M059J (cell line): ENCODE measurements at regions not wholly inside any gene's neighbourhood (a gene's known extent, or its start where the extent isn't known, plus 50 kb on each side); places are given as distances from the start of the nearest gene placed in this dataset.
"Not testable (repeated sequence)": the region's sequence is repeated elsewhere in the genome, so short reads cannot be mapped to it uniquely, and the experiment has no call there.

Experiments used
- DNase-seq: peaks from one replicate; pipeline ENCODE4 v3.0.0-alpha.2; 2012; ENCODE audit warnings: low read depth

DNA sequence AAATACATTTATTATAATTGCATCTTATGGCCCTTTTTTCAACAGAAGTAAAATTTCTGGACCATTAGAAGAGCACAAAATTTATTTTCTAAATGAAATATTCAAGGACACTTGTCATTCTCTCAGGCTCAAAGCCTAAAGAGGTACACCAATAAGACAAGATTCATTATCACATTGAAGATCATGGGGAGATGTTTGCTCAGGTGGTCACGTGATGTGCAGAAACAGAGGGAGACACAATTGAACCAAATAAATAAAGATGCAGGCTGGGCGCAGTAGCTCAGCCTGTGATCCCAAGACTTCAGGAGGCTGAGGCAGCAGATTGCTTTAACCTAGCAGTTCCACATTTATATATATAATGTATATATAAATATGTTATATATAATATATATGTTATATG, 53.2 kb upstream of the TMEM254 start:
- no peak for DNase-seq

- DNase-seq = not testable (repeated sequence)
These were observed 56.0 kb upstream of the TMEM254 start for GRCh38 chr10:80022408-80023001.

DNA sequence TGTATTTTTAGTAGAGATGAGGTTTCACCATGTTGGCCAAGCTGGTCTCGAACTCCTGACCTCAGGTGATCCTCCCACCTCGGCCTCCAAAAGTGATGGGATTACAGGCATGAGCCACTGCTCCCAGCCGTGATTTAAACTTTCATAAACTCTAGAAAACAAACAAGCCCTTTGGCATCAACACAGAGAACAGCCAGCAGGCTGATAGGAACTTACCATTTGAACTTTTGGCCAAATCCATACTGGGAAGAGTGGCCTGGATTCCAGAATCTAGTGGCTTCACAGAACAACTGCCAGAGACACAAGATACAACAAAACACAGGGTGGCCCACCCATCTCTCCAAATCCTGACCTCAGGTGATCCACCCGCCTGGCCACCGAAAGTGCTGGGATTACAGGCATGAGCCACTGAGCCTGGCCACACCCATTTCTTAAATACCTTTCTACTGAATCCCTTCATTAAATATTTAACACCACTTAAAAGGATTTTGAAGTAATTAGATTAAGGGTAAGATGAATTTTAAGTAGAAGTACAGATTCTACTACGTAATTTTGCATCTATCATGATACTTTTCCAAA, 60.0 kb upstream of the TMEM254 start:
- DNase-seq = not testable (repeated sequence)

GRCh38 chr10:80017186-80017585, 61.3 kb upstream of the TMEM254 start:
- DNase-seq = not testable (repeated sequence)

DNA sequence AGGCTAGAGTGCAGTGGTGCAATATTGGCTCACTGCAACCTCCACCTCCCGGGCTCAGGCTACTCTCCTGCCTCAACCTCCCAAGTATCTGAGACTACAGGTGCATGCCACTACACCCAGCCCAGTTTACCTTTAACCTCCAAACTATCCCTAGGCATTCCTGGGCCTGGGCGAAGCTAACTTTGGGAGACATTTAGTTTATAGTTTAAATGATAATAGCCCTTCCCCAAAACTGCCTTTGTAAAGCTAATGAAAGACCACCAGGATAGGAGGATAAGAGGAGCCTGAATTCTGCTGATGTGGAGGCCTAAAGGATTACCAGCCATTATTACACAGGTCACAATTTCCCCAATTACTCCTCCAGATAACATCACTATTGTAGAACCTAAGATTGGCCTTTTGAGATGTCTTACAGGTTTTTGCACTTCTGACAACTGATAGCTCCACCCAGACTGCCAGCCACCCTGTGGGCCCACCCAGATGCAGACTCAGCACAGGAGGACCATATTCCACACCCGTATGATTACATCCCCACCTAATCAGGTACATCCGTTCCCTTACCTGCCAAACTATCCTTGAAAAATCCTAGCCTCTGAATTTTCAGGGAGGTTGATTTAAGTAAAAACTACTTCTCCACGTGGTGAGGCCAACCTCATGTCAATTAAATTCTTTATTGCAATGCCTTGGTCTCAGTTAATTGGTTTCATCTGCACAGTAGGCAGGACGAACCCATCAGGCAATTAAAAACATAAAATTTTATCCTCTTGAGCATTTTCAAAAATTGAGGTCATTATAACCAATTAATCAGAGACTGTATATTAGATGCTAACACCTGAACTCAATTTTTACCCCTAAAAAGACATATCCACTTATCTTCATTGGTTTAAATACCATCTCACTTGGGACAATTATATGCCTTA, 62.3 kb upstream of the TMEM254 start:
- DNase-seq = no peak

DNA sequence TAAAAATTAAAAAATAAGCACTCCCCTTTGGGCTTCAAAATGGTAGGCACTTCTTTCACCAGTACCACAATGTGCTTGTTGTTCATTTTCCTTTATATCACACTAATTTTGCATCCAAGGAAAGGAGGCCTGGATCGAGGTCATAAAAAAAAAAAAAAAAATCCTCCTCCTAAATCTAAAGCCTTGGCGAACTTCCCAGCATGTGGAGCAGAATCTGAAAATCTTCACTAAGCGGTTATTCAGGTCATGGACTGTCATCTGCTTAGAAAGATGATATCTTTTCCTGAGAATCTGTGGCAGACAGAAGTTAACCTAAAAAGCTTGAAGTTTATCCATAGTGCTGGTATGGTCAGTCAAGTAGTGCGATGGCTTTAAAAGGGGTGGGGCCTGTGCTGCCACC, 64.2 kb upstream of the SFTPD start:
- DNase-seq = peak; percentile 1

GRCh38 chr10:80011144-80011543, 62.2 kb upstream of the SFTPD start:
- not testable (repeated sequence) for DNase-seq

DNA sequence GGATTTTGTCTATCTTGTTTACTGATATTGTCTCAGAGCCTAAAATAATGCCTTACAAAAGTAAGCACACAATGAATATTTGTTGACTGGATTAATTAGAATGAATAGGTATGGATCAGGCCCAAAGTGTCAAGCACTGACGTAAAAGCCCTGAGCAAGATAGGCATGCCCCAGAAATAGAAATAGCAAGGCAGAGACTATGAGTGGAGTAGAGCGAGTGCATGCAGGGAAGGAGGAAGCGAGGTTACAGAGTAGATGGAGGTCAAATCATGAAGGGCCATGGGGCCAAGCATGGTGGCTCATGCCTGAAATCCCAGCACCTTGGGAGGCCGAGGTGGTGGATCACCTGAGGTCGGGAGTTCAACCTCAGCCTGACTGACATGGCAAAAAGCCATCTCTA, 51.6 kb upstream of the SFTPD start:
- no peak for DNase-seq
